Stimulated activated CD4-positive, alpha-beta T cell treated with anti-CD3 and anti-CD28 coated beads, TNF-alpha, amount 100 ng/mL, for 48 hours (primary cell): ENCODE measurements at regions not wholly inside any gene's neighbourhood (a gene's known extent, or its start where the extent isn't known, plus 50 kb on each side); places are given as distances from the start of the nearest gene placed in this dataset.
"Not testable (repeated sequence)": the region's sequence is repeated elsewhere in the genome, so short reads cannot be mapped to it uniquely, and the experiment has no call there.

Experiments
- DNase-seq, 3 donors: peaks; one replicate each; pipeline ENCODE4 v3.0.0-alpha.2; 2020; ENCODE audit warnings: low read depth in 3 of 3

DNA sequence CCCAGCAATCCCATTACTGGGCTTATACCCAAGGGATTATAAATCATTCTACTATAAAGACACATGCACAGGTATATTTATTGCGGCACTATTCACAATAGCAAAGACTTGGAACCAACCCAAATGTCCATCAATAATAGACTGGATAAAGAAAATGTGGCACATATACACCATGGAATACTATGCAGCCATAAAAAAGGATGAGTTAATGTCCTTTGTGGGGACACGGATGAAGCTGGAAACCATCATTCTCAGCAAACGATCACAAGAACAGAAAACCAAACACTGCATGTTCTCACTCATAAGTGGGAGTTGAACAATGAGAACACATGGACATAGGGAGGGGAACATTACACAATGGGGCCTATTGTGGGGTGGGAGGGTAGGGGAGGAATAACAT is 224.4 kb upstream of the SERP2 start:
- DNase-seq, result not testable (repeated sequence)

DNA sequence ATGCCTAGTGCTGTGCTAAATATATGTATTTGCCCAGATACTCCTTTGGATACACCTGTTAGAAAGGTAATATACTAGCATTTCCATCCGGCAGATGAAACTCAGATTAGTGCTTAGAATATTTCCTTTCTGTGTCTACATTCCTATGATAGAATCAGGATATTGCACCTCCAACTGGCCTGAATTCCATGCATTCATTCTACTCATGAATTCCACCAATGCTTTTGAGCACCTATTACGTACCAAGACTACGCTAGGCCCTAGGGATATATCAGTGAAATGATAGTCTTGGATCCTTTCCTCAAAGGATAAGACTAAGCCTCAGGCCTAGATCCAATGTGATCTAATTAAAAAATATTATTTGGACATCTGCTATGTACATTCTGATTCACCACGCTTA is 223.8 kb upstream of the SERP2 start:
- DNase-seq, result no peak

DNA sequence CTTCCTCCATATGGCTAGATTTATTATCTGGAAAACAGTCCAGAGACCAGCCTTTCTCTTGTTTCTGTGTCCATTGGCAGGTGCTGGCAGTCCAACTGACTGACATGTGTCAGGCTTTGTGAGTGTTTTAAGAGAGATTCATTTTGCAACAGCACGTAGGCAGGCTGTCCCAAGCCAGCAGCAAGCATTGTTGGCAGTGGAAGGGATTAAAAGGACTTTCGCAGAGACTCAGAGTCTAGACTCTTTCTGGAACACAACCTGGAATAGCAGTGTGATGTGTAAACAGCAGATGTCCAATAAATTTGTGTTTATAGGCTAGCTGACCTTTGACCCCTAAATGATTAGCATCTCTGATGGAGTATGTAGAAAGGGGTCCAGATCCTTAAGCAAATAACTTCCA is 222.2 kb upstream of the SERP2 start:
- no peak for DNase-seq

DNA sequence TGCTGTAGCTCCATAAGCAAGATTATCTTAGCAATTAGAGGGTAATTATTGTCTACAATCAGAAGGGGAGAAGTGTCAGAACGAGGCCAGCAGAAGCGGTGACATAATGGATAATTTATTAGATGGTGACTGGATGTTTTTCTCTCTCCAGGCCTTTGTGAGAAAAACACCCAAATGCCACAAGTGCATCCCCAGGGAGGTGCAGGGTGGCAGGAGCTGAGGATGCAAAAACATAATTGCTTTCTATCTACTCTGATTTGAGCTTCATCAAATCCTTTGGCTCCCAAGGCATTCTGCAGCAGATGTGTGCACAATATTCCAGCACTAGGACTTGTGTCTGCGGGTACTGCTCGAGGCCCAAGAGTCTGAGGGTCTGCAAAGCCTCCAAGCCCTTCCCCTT is 220.1 kb upstream of the SERP2 start:
- DNase-seq, result no peak

DNA sequence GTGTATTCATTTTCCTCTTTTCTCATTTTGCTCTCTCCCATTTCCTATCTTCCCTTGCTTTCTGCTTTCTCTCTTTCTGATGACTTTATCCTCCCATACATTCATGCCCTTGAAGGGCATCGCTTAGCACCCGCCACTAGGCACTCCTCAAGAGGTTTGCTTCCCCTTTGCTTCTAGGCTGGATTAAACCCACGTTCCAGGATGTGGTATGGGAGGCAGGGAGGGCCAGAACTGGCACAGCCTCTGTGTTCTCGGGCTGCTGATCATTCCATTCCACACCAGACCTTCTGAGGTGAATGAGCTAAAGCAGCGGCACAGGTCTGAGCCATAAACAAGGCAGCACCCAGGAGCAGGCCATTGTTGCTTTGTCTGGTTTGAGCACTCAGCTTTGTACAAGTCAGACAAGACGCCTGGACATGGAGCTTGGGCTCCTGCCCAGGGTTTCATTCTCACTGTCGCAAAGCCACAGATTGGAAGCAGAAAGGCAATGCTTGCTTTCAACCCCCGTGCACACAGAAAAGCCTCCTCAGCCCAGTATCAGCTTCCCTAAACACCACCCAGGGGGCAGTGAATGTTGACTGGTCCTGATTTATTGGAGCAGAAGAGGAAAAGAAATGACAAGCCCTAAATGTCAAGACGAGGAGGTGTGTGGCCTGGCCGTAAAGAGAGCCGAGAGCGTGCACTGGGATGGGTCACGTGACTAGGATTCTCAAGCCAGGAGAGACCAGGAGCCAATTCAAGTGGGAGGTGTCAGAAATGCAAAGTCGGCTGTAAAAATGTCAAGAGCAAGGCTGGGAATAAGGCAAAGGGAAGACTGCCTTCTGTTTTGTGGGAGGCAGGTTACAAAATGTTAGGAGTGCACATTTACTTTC is 218.0 kb upstream of the SERP2 start:
- no peak for DNase-seq

DNA sequence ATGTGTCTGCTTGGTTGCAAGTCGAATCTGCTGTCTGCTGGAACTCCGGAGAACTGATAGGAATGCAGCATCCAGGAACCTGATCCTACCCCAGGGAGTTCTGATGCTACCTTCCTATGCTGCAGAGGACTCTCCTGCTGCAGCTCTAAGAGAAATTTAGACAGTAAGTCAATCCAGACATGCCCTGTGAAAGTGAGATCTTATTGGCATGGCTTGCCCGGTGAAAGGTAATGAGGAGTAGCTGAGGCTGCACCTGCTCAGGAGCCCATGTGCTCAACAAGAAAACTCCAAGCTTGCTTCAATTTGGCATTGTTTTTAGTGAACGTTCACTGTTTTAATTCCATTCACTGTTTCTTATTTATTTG is 217.3 kb upstream of the SERP2 start:
- no peak for DNase-seq

DNA sequence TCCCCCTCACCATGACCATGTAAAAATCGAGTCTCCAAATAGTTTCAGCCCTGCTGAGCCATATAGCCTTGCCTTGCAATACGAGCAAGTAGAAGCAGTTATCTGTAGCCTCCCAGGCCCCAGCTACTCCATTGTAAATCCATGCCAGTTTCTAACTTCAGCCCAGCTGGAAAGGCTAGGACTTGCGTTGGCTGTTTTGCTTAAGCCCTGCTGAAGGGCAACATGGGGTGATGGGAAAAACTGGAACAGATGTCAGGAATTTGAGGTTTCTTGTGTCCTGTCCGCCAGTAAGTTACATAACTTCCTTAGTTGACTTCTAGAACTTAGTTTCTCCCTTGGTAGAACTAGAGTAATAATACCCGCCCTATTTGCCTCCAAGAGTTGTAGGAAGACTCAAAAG is 216.0 kb upstream of the SERP2 start:
- DNase-seq, result no peak

DNA sequence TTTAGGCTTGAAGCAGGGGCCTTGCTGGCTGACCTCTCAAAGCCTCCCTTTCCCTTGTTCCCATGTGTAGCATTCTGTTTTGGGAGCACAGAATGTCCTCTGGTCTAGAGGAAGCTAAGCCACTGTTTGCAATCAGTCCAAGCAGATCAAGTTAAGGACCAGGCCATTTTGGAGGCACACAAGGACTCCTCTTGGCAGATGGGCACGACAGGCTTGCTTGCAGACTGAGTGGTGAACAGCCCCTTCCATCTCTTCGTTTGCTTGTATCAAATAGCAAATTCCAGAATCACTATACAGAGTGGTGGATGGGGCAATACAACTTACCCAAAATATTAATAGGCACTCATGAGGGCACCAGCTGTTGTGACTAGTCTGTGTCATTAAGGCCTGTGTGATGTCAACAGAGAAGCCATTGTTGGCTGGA is 215.5 kb upstream of the SERP2 start:
- DNase-seq, result no peak

DNA sequence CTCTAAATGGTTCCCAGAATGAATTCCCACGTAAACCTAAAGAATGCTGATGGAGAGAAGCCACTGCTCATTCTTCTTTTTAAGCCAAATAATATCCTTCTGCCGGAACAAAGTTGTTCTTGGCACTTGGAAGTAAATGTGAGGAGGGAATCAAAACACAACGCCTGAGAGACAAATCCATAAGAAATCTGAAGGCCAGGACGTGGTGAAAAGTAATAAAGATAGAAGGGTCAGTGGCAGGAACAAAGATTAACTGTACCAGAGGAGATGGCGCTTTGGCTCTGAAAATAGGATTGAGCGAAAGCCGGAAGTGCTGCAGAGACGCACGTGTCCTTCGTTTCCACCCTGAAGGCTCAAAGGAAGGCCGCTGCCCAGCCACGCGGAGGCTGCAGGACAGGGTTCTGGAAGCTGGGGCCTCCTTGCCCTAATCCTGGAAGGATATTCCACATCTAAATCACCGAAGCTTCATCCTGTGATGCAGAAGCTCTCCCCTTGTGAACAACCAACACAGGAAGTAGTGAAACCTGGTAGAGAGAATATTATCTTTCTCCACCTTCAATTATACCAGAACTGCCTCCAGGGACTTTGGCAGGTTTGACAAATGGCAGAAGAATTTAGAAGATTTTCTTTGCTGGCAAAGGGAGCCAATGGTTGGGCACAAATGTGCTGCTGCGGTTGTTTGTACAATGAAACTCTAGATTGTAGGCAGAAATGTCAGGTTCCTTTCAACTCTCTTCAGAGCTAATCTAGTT is 214.6 kb upstream of the SERP2 start:
- no peak for DNase-seq

DNA sequence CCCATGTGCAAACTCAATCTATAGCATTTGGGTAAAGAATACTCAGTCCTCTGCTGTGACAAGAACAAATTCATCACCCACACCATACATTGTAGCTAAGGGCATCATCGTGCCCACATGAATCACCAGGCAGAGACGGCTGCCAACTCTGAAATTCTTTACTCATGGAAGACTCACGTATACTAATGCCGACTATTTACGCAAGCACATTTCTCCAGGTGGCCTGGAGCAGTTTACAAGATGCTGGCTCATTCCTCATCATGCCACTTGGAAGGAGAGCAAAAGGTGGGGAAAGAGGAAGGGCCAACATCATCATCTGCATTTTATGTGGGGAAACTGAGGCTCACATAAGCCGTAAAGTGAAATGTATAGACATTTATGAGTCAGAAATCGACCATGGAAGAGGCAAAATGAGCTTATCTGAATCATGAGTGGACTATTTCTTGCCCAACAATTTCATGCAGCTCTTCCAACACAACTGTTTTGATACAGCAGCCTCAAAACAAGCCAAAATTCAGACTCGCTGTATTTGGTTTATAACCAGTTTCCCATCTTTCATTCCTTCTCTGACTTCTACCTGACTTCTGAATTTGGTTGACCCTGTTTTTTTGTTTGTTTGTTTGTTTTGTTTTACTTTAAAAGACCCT is 213.9 kb upstream of the SERP2 start:
- DNase-seq, result no peak

DNA sequence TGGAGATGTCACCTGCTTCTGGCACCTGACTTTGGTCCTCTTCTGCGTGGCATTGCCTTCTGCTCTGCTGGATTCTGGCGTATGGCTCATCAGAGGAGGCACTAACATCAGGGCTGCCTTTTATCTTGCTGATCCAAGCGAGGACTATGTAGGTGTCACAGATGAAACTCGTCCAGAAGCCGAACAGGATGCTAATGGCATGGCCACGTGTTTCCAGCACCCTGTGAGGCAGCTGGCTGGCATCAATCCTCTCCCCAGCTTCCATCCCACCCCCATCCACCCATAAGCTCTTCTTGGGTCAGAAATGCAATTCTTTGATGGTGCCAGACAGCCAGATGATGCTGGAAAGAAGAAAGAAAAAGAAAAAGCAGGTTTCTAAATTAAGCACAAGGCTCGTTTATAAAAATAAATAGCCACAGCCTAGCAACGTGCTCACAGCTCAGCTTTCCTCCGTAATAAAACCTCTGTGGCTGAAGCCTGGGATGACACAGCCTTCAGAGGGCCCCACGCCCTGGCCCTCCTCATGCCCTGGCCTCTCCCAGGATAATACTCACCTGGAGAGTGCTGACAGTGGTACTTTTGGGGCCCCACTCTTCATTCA is 212.9 kb upstream of the SERP2 start:
- DNase-seq, result no peak

DNA sequence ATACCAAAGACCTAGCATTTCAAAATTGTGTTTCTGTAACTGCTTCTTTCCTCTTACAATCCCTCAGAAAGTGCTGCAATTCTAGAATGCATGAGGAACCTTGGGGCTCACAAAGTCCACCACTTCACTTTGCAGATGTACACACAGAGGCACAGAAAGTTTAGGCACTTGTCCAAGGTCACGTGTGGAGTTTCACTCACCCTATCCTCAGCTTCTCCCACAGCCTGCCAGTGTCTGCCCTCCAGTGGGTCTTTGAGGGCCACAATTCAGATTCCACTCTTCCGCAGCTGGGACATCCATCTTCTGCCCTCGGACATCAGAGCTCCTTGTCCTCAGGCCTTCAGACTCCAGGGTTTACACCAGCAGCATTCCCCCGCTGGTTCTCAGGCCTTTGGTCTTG is 210.5 kb upstream of the SERP2 start:
- DNase-seq, result no peak

DNA sequence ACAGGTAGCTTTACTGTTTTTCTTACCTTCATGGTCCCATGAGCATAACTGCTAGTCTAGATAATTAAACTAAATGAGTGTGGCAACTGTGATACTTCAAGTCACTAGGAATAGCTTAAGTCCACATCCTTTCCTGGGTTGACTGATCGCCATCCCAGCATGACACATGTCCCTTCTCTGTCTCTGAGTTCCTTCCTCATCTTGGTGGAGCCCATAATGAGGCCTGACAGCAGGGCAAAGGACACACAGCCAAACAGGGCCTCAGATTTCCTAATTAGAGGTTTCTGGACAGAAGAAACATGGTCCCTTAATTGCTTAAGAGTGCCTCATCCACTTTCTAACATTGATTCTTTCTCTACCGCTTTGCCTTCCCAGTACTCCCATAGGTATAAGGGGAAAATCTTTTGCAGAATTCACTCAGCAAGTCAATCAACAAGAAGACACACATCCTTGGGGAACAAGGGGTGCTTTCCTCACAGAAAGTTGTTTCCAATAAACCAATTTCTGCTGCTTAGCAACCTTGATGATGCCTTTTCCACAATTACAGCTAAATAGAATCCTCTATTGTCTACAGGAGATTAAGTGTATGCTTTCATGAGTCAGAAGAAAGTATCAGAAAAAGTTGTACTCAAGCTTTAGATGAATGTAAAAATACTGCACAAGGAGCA is 208.3 kb upstream of the SERP2 start:
- DNase-seq, result no peak

DNA sequence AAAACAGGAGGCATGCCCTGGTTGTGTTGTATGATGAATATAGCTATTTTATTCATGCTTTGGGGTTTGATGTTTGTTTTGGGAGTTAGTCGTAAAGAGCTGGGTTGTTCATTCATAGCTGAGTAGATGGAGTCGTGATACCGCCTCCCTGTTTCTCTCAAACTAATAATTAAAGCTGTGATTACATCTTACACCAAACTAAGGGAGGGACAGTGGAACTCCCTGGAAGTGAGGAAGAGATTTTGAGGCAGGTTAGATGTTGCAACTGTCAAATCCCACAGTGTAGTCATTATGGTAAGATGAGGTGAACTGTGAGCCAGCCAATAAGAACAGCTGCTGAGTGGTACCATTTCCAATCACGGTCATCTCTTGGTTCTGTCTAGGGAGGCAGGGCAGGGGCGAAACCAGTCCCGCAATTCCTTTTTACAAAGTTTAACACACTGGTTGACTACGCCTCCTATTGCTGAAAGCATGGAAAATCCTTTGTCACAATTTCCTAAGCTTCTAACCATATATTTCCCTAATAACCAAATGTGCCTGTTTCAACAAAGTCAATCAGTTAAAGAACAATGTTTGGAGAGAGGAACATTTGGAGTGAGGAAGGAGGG is 207.6 kb upstream of the SERP2 start:
- no peak for DNase-seq

DNA sequence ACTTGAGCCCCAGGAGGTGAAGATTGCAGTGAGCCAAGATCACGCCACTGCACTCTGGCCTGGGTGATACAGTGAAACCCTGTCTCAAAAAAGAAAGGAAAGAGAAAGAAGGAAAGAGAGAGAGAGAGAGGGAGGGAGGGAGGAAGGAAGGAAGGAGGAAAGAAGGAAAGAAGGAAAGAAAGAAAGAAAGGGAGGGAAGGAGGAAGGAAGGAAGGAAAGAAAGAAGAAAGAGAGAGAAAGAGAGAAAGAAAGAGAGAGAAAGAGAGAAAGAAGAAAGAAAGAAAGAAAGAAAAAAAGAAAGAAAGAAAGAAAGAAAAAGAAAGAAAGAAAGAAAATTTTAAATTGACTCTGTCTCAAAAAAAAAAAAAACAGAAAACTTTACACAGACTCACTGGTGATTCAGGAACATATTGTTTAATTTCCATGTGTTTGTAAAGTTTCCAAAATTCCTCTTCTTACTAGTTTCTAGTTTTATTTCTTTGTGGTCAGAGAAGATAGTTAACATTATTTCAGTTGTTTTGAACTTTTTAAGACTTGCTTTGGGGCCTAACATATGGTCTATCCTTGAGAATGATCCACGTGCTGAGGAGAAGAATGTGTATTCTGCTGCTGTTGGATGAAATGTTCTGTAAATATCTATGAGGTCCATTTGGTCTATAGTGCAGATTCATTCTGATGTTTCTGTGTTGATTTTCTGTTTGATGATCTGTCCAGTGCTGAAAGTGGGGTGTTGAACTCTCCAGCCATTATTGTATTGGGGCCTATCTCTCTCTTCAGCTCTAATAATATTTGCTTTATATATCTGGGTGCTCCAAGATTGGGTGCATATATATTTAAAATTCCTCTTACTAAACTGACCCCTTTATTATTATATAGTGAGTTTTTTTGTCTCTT is 204.4 kb upstream of the SERP2 start:
- no peak for DNase-seq

DNA sequence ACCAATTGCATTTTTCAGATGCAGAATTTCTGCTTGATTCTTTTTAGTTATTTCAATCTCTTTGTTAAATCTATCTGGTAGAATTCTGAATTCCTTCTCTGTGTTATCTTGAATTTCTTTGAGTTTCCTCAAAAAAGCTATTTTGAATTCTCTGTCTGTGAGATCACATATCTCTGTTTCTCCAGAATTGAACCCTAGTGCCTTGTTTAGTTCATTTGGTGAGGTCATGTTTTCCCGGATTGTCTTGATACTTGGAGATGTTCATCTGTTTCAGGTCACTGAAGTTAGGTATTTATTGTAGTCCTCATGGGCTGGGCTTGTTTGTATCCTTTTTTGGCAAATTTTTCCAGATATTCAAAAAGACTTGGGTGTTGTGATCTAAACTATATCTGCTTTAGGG is 202.9 kb upstream of the SERP2 start:
- no peak for DNase-seq

DNA sequence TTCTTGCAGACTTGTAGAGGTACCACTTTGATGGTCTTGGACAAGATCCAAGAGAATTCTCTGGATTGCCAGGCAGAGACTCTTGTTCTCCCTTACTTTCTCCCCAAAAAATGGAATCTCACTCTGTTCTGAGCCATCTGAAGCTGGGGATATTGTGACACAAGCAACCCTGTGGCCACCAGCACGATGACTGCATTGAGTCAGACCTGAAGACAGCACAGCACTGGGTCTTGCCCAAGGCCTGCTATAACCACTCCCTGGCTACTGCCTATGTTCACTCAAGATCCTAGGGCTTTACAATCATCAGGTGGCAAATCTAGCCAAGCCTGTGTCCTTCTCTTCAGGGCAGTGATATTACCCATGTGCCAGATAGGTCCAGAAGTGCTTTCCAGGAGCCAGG is 202.5 kb upstream of the SERP2 start:
- no peak for DNase-seq

DNA sequence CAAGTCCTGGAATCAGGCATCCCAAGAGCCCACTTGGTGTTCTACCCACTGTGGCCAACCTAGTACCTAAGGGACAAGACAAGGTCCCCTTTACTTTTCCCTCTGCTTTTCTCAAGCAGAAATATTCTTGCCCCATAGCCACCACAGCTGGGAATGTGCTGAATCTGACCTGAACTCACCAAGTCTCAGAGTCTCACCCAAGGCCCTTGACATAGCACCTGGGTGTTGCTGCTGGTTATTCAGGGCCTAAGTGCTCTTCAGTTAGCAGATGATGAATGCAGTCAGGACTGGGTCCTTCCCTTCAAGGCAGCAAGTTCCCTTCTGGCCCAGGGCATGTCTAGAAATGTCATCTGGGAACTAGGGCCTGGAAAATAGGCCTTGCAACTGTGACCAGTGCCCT is 201.8 kb upstream of the SERP2 start:
- DNase-seq, result no peak

DNA sequence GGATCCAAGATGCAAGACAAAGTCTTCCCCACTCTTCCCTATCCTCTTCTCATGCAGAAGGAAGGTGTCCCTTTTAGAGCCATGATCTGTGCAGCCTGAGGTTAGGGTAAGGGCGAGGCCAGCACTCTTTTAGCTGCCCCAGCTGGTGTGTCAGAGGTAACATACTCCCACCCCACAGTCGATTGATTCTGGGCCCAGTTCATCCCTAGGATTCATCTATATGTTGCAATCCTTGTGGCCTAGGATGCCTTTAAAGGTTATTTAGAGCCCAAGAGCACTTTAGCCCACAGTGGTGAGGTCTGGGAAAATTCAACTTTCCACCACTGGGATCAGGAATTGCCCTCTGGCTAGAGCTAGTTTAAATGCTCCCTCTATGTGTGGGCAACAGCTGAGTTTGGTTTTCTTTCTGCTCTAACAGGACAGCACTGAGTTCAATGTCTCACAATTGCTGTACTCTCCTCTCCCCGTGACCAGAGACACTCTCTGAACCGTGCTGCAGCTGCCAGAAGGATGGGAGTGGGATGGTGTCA is 201.3 kb upstream of the SERP2 start:
- DNase-seq, result no peak

DNA sequence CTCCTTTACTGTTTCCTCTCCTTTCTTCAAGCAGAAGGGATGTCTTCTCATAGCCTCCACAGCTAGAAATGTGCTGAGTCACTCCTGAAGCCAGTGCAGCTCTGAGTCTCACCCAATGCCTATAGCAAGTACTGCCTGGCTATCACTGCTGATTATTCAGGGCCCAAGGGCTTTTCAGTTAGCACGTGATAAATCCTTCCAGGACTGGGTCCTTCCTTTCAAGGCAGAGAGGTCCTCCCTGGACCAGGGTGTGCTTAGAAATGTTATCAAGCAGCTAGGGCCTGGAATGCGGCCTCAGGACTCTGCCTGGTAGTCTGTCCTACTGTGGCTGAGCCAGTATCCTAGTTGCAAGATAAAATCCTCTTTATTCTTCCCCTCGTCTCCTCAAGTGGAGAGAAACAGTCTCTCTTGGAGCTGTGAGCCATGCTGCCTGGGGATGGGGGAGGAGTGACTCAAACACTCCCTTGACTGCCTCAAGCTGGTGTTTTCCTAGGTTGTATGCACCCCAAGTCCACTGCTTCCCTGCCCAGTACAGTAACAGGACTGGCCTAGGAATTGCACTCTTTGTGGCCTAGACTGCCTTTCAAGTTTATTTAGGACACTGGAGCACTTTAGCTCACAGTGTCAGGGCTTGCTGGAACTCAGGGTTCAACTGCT is 198.7 kb upstream of the SERP2 start:
- no peak for DNase-seq
